MCF 10A (cell line): ENCODE measurements at regions not wholly inside any gene's neighbourhood (a gene's known extent, or its start where the extent isn't known, plus 50 kb on each side); places are given as distances from the start of the nearest gene placed in this dataset.

Experiments used
- BruUV-seq: library from RNA; stranded (reverse); fragments of 400-500 nt; replicated peaks from 2 replicates; lab custom pipeline; 2021; lab: Mats Ljungman, UMichigan
- CTCF ChIA-PET: fragments of 300-600 bp; sonication (Branson Sonifier 250); formaldehyde crosslinking; extraction: SDS; loops from one replicate; lab custom pipeline; 2021; ENCODE audit warnings: antibody characterized with exemption, inconsistent platforms; lab: Yijun Ruan, JAX
- POLR2A ChIA-PET: fragments of 300-600, 350-650 bp; sonication (Branson Sonifier 250); formaldehyde crosslinking; extraction: SDS; loops from one replicate; lab custom pipeline; 2020; ENCODE audit warnings: antibody characterized with exemption, inconsistent platforms; lab: Yijun Ruan, JAX
- DNase-seq: peaks from one replicate; pipeline ENCODE4 v3.0.0-alpha.2; 2018; ENCODE audit not compliant: unreplicated experiment
- H3K27ac Mint-ChIP-seq: one replicate; pipeline ENCODE4 v1.8.0; 2022; ENCODE audit warnings: mild to moderate bottlenecking, low read depth, mixed read lengths; ENCODE audit not compliant: unreplicated experiment
- H3K27me3 Mint-ChIP-seq: one replicate; pipeline ENCODE4 v1.8.0; 2022; ENCODE audit warnings: mixed read lengths; ENCODE audit not compliant: insufficient read depth, unreplicated experiment
- H3K36me3 Mint-ChIP-seq: one replicate; pipeline ENCODE4 v1.8.0; 2022; ENCODE audit warnings: mild to moderate bottlenecking, moderate library complexity, mixed read lengths; ENCODE audit not compliant: insufficient read depth, unreplicated experiment
- H3K4me1 Mint-ChIP-seq: one replicate; pipeline ENCODE4 v1.8.0; 2022; ENCODE audit warnings: mixed read lengths; ENCODE audit not compliant: insufficient read depth, unreplicated experiment
- H3K4me3 Mint-ChIP-seq: one replicate; pipeline ENCODE4 v1.8.0; 2022; ENCODE audit warnings: mild to moderate bottlenecking, moderate library complexity, mixed read lengths; ENCODE audit not compliant: unreplicated experiment
- H3K9me3 Mint-ChIP-seq: one replicate; pipeline ENCODE4 v1.8.0; 2022; ENCODE audit warnings: mixed read lengths; ENCODE audit not compliant: unreplicated experiment
- intact Hi-C: fragments of 100-400 bp; cut with micrococcal nuclease; formaldehyde crosslinking; loops from 2 replicates; pipeline ENCODE4 v1.14.1; 2022
- TF ChIP-seq, protein P1 (sequence below): fragments of 200-600 bp; IDR thresholded peaks from one replicate; pipeline ENCODE4 v1.8.0; 2022; ENCODE audit warnings: antibody characterized with exemption, mild to moderate bottlenecking; ENCODE audit not compliant: unreplicated experiment

DNA sequence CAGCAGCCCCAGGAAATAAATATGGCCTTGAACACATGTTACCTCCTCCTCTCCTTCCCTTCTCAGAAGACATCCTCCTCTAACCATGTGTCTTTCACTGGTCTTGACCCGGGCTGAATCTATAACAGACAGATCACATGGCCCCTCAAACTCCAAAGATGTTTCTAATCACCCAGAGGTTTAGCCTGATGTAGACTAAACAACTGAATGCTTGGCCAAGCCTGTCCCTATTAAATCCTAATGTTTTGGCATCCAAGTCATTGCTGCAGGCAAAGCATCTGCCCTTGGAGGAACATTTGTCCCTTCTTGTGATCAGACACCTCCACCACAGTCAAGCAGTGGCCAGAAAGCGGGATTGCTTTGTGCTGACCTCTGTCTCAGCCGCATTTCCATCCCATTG is 65.5 kb downstream of the ANKRD60 start:
- Mint-ChIP-seq H3K27ac (no peak overlapping the region), H3K27me3 (peaks cover 4% of the 10 kb centered on the region), H3K4me1 (no peaks in the 10 kb centered on the region), H3K36me3 (no peaks in the 10 kb centered on the region), H3K4me3 (no peak overlapping the region), H3K9me3 (no peaks in the 10 kb centered on the region)
- intact Hi-C loops = no loop called here
- ChIA-PET POLR2A (no interaction called here), CTCF (no interaction called here)
- TF ChIP-seq, protein P1, sequence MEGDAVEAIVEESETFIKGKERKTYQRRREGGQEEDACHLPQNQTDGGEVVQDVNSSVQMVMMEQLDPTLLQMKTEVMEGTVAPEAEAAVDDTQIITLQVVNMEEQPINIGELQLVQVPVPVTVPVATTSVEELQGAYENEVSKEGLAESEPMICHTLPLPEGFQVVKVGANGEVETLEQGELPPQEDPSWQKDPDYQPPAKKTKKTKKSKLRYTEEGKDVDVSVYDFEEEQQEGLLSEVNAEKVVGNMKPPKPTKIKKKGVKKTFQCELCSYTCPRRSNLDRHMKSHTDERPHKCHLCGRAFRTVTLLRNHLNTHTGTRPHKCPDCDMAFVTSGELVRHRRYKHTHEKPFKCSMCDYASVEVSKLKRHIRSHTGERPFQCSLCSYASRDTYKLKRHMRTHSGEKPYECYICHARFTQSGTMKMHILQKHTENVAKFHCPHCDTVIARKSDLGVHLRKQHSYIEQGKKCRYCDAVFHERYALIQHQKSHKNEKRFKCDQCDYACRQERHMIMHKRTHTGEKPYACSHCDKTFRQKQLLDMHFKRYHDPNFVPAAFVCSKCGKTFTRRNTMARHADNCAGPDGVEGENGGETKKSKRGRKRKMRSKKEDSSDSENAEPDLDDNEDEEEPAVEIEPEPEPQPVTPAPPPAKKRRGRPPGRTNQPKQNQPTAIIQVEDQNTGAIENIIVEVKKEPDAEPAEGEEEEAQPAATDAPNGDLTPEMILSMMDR = no peak
- DNase-seq = no peak
- no TSS peak for BruUV-seq

DNA sequence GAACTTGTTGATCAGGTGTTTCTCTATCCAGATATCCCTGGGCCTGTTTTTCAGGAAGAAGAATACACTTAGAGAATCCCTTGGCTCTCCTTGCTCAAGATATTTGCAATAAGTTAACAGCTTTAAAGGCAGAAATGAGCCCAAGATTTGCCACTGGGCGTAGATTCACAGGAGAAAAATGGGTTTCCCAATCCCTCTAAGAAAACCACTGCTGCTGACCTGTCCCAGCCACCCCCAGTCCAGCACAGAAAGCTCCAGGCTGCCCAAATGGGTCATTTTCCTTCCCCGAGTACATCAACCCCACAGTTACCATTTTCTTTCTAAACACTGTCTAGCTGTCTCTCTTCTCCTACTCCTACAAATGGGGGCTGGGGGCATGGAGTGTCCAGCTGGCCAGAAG is 67.3 kb downstream of the ANKRD60 start:
- no peaks in the 10 kb centered on the region for H3K9me3 Mint-ChIP-seq
- BruUV-seq = no TSS peak
- DNase-seq = no peak
- ChIA-PET CTCF (interaction anchor here (0.6 to 1.1 kb wide), 4 partner anchors 17 to 1080 kb away, joined by 3 read pairs; no protein-coding TSS in a partner anchor), POLR2A (no interaction called here)
- no peaks in the 10 kb centered on the region for H3K36me3 Mint-ChIP-seq
- intact Hi-C loops = no loop called here
- no peaks in the 10 kb centered on the region for H3K27me3 Mint-ChIP-seq
- no peaks in the 10 kb centered on the region for H3K4me1 Mint-ChIP-seq
- no peak overlapping the region for H3K27ac Mint-ChIP-seq
- H3K4me3 Mint-ChIP-seq = no peak overlapping the region
- TF ChIP-seq, protein P1 = no peak

DNA sequence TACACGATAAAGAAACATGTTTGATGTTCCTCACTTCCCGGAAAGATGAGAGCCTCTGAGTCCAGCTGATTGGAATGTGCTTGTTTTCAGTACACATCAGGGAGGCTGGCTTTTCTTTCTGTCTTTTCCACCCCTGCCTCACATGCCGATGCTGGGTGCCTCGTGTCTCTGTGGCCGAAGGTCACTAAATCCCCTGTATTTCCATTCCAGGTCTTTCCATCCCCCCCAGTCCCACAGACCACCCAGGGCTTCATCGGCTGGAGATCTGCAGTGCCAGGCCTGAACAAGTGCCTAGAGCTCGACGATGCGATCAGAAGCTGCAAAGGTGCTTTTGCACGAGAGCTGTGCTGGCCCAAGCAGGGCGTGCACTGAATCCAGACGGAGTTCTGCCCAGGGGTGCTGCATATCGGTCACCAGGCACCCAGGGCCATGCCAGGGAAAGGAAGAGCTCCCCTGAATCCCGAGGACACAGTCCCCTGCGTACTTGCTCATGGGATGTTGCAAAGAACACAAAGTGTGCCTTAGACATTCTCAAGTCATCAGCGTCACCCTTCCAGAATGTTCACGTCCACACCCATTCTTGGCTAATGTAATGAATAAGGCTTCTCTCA is 67.9 kb downstream of the ANKRD60 start:
- Mint-ChIP-seq H3K4me3 (no peak overlapping the region), H3K9me3 (no peaks in the 10 kb centered on the region), H3K27me3 (no peaks in the 10 kb centered on the region), H3K36me3 (no peaks in the 10 kb centered on the region), H3K27ac (no peak overlapping the region), H3K4me1 (no peaks in the 10 kb centered on the region)
- ChIA-PET CTCF (interaction anchor here (0.6 to 1.1 kb wide), 4 partner anchors 18 to 1081 kb away, joined by 3 read pairs; no protein-coding TSS in a partner anchor), POLR2A (no interaction called here)
- intact Hi-C loops = no loop called here
- BruUV-seq = no TSS peak
- DNase-seq = no peak
- TF ChIP-seq, protein P1 = no peak

DNA sequence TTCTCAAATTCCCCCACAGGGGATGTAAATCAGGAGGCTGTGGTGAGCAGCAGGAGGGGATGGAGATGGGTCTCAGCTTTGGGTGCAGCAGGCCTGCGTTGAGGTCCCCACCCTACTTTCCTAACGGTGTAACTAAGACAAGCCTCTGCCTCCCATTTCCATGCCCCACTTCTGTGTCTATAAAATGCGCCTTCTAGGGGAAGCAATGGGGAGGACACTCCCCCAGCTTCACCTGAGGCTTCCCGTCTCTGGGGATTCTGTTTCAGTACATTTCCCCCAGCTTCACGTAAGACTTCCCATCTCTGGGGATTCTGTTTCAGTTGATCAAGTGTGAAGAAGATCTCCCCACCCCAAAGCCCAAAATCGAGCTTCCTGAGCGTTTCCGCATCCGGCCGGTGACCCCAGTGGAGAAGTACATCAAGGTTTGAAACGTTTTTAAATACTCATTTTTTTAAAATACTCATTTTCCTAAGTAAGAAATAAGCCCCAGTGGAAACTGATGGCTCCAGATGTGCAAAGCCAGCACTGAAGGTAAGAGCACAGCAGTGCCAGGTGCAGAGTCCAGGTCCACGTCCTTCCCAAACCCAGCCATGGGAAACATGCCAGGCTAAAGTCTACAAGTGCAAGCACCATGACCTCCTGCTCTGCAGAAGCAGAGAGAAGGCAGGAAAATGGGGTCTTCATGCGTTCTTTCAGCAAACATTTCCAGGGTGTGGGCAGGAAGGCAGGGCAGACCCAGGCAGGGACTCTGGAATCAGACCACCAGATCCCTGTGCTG is 73.1 kb downstream of the ANKRD60 start:
- BruUV-seq = no TSS peak
- Mint-ChIP-seq H3K27ac (no peak overlapping the region), H3K4me1 (no peaks in the 10 kb centered on the region), H3K27me3 (peaks cover 20% of the 10 kb centered on the region), H3K9me3 (no peaks in the 10 kb centered on the region), H3K36me3 (no peaks in the 10 kb centered on the region), H3K4me3 (no peak overlapping the region)
- no peak for DNase-seq
- CTCF ChIA-PET = interaction anchor here (0.6 to 1.3 kb wide), 4 partner anchors 9 to 558 kb away, joined by 3 to 6 read pairs (median 4); no protein-coding TSS in a partner anchor
- TF ChIP-seq, protein P1 = no peak
- POLR2A ChIA-PET = interaction anchor here (0.6 kb wide), 1 partner anchor 395 kb away, joined by 3 read pairs; no protein-coding TSS in a partner anchor
- intact Hi-C loops = no loop called here
